22Rv1 (cell line): ENCODE measurements at regions not wholly inside any gene's neighbourhood (a gene's known extent, or its start where the extent isn't known, plus 50 kb on each side); places are given as distances from the start of the nearest gene placed in this dataset.

ENCODE experiments used
- CTCF ChIP-seq: fragments of 450-650 bp; IDR thresholded peaks from 2 replicates; pipeline ENCODE4 v1.5.1; 2017; ENCODE audit warnings: mild to moderate bottlenecking
- ZFX ChIP-seq: fragments of 450-650 bp; IDR thresholded peaks from 2 replicates; pipeline ENCODE4 v1.6.1; 2017; ENCODE audit warnings: antibody characterized with exemption, borderline replicate concordance

- TF ChIP-seq CTCF = no peak
- TF ChIP-seq ZFX = no peak
These were observed 57.1 kb upstream of the C11orf87 start for GRCh38 chr11:109364851-109365250.
